ENCODE measurements at regions not wholly inside any gene's neighbourhood (a gene's known extent, or its start where the extent isn't known, plus 50 kb on each side); places are given as distances from the start of the nearest gene placed in this dataset.

DNA sequence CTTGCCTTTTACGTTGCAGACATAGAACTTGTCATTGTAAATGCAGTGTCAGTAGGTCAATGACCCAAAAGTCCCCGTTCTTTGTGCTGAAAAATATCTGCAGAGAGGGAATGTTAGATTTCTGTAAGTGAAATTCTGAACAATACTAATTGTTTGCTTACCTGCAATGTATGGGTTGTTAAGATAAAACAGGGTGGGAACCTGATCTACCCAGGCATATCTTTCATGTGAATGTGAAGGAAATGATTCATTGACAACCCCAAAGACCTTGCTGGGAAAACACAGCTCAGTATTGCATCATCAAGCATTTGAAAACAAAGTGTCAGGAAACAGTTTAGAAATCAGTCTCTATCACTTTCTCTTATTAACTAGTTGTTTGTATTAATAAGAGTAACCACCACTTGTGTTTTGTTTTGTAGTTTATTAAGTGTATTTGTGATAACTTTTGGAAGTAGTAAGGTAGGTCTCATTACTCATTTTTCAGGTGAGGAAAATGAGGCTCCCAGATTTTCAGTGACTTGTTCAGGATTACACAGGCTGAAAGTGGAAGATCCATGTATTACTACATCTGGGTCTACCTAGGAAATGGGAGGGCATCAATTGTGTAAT, 57.9 kb upstream of the SLC38A2 start:
- no peak for DNase-seq
- intact Hi-C loops (cut with DNase I) = no loop called here
- ATAC-seq (ENCODE audit: poor library complexity) = peak; percentile 69

Data from Right ventricle myocardium superior (tissue), 1 donor.